HCT116 (cell line): ENCODE measurements at regions not wholly inside any gene's neighbourhood (a gene's known extent, or its start where the extent isn't known, plus 50 kb on each side); places are given as distances from the start of the nearest gene placed in this dataset.

Experiments
- ATAC-seq: fragments of 200-7000 bp; cut with Tn5 transposase; 2 replicates; pipeline ENCODE4 v1.9.1; 2020; ENCODE audit warnings: mild to moderate bottlenecking, moderate library complexity
- BruUV-seq: library from RNA; stranded (reverse); fragments of 400-500 nt; replicated peaks from 2 replicates; lab custom pipeline; 2021; lab: Mats Ljungman, UMichigan
- CTCF ChIA-PET: fragments of 300-600 bp; sonication (Branson Sonifier 250); formaldehyde crosslinking; loops from one replicate; lab custom pipeline; 2021; ENCODE audit warnings: antibody characterized with exemption; lab: Charles Lee
- POLR2A ChIA-PET: fragments of 300-600, 350-600 bp; sonication (Branson Sonifier 250); formaldehyde crosslinking; loops from one replicate; lab custom pipeline; 2021; ENCODE audit warnings: antibody characterized with exemption; lab: Charles Lee
- RAD21 ChIA-PET, 2 experiments: fragments of 300-600 bp; sonication (Branson Sonifier 250); formaldehyde crosslinking; loops; one replicate each; lab custom pipeline; 2023; ENCODE audit warnings: low total read pairs in 2 of 2; ENCODE audit not compliant: uncharacterized antibody in 2 of 2, unreplicated experiment in 2 of 2, low non-redundant PET in 1 of 2; lab: Charles Lee
- DNase-seq: peaks from one replicate; pipeline ENCODE4 v3.0.0-alpha.2; 2010; ENCODE audit warnings: low read depth, low spot score
- H2AFZ ChIP-seq: fragments of 200-600 bp; shearing (Covaris generic), sonication (generic); 2 replicates; pipeline ENCODE4 v1.6.1; 2017; ENCODE audit warnings: low read depth, mixed run types, mixed read lengths, antibody characterized with exemption, low read length; ENCODE audit not compliant: poor library complexity, severe bottlenecking
- H3K27ac ChIP-seq: 2 replicates; pipeline ENCODE4 v1.5.1; 2012; ENCODE audit warnings: low read depth, low read length
- H3K27me3 ChIP-seq: fragments of 200-600 bp; sonication (generic); 2 replicates; pipeline ENCODE4 v1.6.1; 2016; ENCODE audit warnings: mixed run types, low read length, mixed read lengths; ENCODE audit not compliant: insufficient read depth
- H3K36me3 ChIP-seq, 2 experiments: fragments of 200-500 bp in 1 of 2; fragments of 200-600 bp in 1 of 2; sonication (Bioruptor generic) in 1 of 2; sonication (generic) in 1 of 2; 2 replicates each; pipeline versions ENCODE4 v1.5.1 to v1.6.1; 2014 to 2016; ENCODE audit warnings: low read length in 2 of 2, inconsistent platforms in 1 of 2, mixed read lengths in 1 of 2, mixed run types in 1 of 2; ENCODE audit not compliant: insufficient read depth in 2 of 2, control insufficient read depth in 1 of 2
- H3K4me1 ChIP-seq, 2 experiments: fragments of 200-600 bp in 1 of 2; sonication (generic) in 1 of 2; 2 replicates each; pipeline versions ENCODE4 v1.5.1 to v1.6.1; 2012 to 2017; ENCODE audit warnings: low read length in 2 of 2, inconsistent platforms in 1 of 2, mild to moderate bottlenecking in 1 of 2, mixed read lengths in 1 of 2, mixed run types in 1 of 2, moderate library complexity in 1 of 2; ENCODE audit not compliant: insufficient read depth in 2 of 2, control insufficient read depth in 1 of 2
- H3K4me2 ChIP-seq: fragments of 200-600 bp; sonication (generic); 2 replicates; pipeline ENCODE4 v1.6.1; 2017; ENCODE audit warnings: mixed run types, low read length, mixed read lengths
- H3K4me3 ChIP-seq, 2 experiments: fragments of 200-600 bp in 1 of 2; sonication (generic) in 1 of 2; replicated peaks in 1 of 2; 2 replicates each; pipeline ENCODE4 v1.5.1; 2011 to 2016; ENCODE audit warnings: low read length in 2 of 2, control low read depth in 1 of 2, low read depth in 1 of 2, mild to moderate bottlenecking in 1 of 2, mixed read lengths in 1 of 2, mixed run types in 1 of 2
- H3K79me2 ChIP-seq: fragments of 200-600 bp; sonication (generic); 2 replicates; pipeline ENCODE4 v1.6.1; 2017; ENCODE audit warnings: mild to moderate bottlenecking, mixed run types, low read length, moderate library complexity, mixed read lengths; ENCODE audit not compliant: insufficient read depth
- H3K9ac ChIP-seq: fragments of 200-600 bp; sonication (generic); 2 replicates; pipeline ENCODE4 v1.6.1; 2016; ENCODE audit warnings: low read length, mixed read lengths
- H3K9me2 ChIP-seq: fragments of 200-600 bp; sonication (generic), shearing (Covaris generic); 2 replicates; pipeline ENCODE4 v1.6.1; 2017; ENCODE audit warnings: mixed run types, mild to moderate bottlenecking, moderate library complexity; ENCODE audit not compliant: insufficient read depth
- H3K9me3 ChIP-seq, 2 experiments: fragments of 200-500 bp in 1 of 2; fragments of 200-600 bp in 1 of 2; sonication (Bioruptor generic) in 1 of 2; sonication (generic) in 1 of 2; 2 replicates each; pipeline ENCODE4 v1.6.1; 2014 to 2017; ENCODE audit warnings: low read length in 2 of 2, mixed read lengths in 2 of 2, inconsistent platforms in 1 of 2, low read depth in 1 of 2, mild to moderate bottlenecking in 1 of 2, mixed run types in 1 of 2, moderate library complexity in 1 of 2; ENCODE audit not compliant: control insufficient read depth in 1 of 2, insufficient read depth in 1 of 2
- H4K20me1 ChIP-seq: fragments of 200-600 bp; sonication (generic), shearing (Covaris generic); 2 replicates; pipeline ENCODE4 v1.6.1; 2017; ENCODE audit warnings: mixed run types, mild to moderate bottlenecking, moderate library complexity; ENCODE audit not compliant: insufficient read depth
- ATF3 ChIP-seq: IDR thresholded peaks from 2 replicates; pipeline ENCODE4 v1.6.1; 2012
- CBX3 ChIP-seq: IDR thresholded peaks from 2 replicates; pipeline ENCODE4 v1.6.1; 2012; ENCODE audit warnings: low read depth
- CTCF ChIP-seq, 3 experiments: fragments of 200-600 bp in 1 of 3; sonication (generic) in 1 of 3; IDR thresholded peaks in 2 of 3; conservative IDR thresholded peaks in 1 of 3; 2 replicates each; pipeline ENCODE4 v1.5.1; 2012 to 2017; ENCODE audit warnings: low read depth in 2 of 3, low read length in 2 of 3, antibody characterized with exemption in 1 of 3, borderline replicate concordance in 1 of 3, control low read depth in 1 of 3, mild to moderate bottlenecking in 1 of 3, mixed read lengths in 1 of 3, mixed run types in 1 of 3, moderate library complexity in 1 of 3; ENCODE audit not compliant: insufficient read depth in 1 of 3
- EZH2 ChIP-seq: fragments of 200-600 bp; sonication (generic); IDR thresholded peaks from 2 replicates; pipeline ENCODE4 v1.6.1; 2017; ENCODE audit warnings: antibody characterized with exemption, mixed run types
- EZH2phosphoT487 ChIP-seq: fragments of 200-600 bp; IDR thresholded peaks from 2 replicates; pipeline ENCODE4 v1.6.1; 2018; ENCODE audit warnings: antibody characterized with exemption, borderline replicate concordance
- FOSL1 ChIP-seq: IDR thresholded peaks from 2 replicates; pipeline ENCODE4 v1.6.1; 2012; ENCODE audit warnings: low read depth
- JUND ChIP-seq: IDR thresholded peaks from 2 replicates; pipeline ENCODE4 v1.6.1; 2012
- MAX ChIP-seq: IDR thresholded peaks from 2 replicates; pipeline ENCODE4 v1.6.1; 2012
- POLR2A ChIP-seq: IDR thresholded peaks from 2 replicates; pipeline ENCODE4 v1.7.0; 2011; ENCODE audit warnings: borderline replicate concordance; ENCODE audit not compliant: insufficient read depth, insufficient read length; ENCODE audit errors: extremely low read depth
- POLR2AphosphoS5 ChIP-seq: IDR thresholded peaks from 2 replicates; pipeline ENCODE4 v1.6.1; 2011; ENCODE audit warnings: mild to moderate bottlenecking, low read depth, low read length, moderate library complexity
- SIN3A ChIP-seq: IDR thresholded peaks from 2 replicates; pipeline ENCODE4 v1.6.1; 2012; ENCODE audit warnings: low read depth
- SP1 ChIP-seq: IDR thresholded peaks from 2 replicates; pipeline ENCODE4 v1.6.1; 2012; ENCODE audit warnings: low read depth
- SRF ChIP-seq: IDR thresholded peaks from 2 replicates; pipeline ENCODE4 v1.6.1; 2012; ENCODE audit warnings: low read depth
- TCF7L2 ChIP-seq: IDR thresholded peaks from 2 replicates; pipeline ENCODE4 v1.7.0; 2011; ENCODE audit warnings: borderline replicate concordance, inconsistent platforms; ENCODE audit not compliant: insufficient read depth, insufficient read length; ENCODE audit errors: extremely low read depth
- YY1 ChIP-seq: IDR thresholded peaks from 2 replicates; pipeline ENCODE4 v1.6.1; 2011; ENCODE audit warnings: low read length, low read depth, moderate library complexity, mild to moderate bottlenecking; ENCODE audit not compliant: insufficient replicate concordance; ENCODE audit errors: extremely low read depth
- ZBTB33 ChIP-seq: IDR thresholded peaks from 2 replicates; pipeline ENCODE4 v1.6.1; 2011; ENCODE audit warnings: mild to moderate bottlenecking, low read length, moderate library complexity; ENCODE audit not compliant: insufficient replicate concordance; ENCODE audit errors: extremely low read depth
- ZFX ChIP-seq: fragments of 450-650 bp; IDR thresholded peaks from 2 replicates; pipeline ENCODE4 v1.6.1; 2017
- ZNF274 ChIP-seq: fragments of 200-500 bp; sonication (Bioruptor generic); IDR thresholded peaks from 2 replicates; pipeline ENCODE4 v1.6.1; 2014; ENCODE audit warnings: mild to moderate bottlenecking, low read depth, low read length, inconsistent platforms
- intact Hi-C: fragments of 100-400 bp; cut with micrococcal nuclease; formaldehyde crosslinking; loops from 2 replicates; pipeline ENCODE4 v1.10.0; 2022

- no peak overlapping the region for H2AFZ ChIP-seq
- H4K20me1 ChIP-seq = no peaks in the 10 kb centered on the region
- no peaks in the 10 kb centered on the region for H3K9me3 ChIP-seq
- ChIA-PET CTCF (no interaction called here), RAD21 (no interaction called here), POLR2A (no interaction called here)
- intact Hi-C loops = no loop called here
- no peak overlapping the region for H3K27ac ChIP-seq
- H3K4me2 ChIP-seq = no peak overlapping the region
- ATAC-seq = no peak
- no TSS peak for BruUV-seq
- H3K9me2 ChIP-seq = no peaks in the 10 kb centered on the region
- no peak overlapping the region for H3K4me3 ChIP-seq
- H3K4me1 ChIP-seq = no peaks in the 10 kb centered on the region
- H3K36me3 ChIP-seq = no peaks in the 10 kb centered on the region
- no peak for DNase-seq
- TF ChIP-seq SIN3A (no peak), ZNF274 (no peak), ZFX (no peak), EZH2 (no peak), POLR2AphosphoS5 (no peak), POLR2A (no peak), YY1 (no peak), CTCF (IDR thresholded peaks at IDR 0.05 in 2 of 3, conservative IDR thresholded peaks at IDR 0.05 in 1 of 3; ENCODE audit: borderline replicate concordance in 1 of 3, insufficient read depth in 1 of 3, low read depth in 2 of 3, low read length in 2 of 3) (no peak), SRF (no peak), FOSL1 (no peak), EZH2phosphoT487 (no peak), ZBTB33 (no peak), TCF7L2 (no peak), SP1 (no peak), ATF3 (no peak), CBX3 (no peak), MAX (no peak), JUND (no peak)
- no peaks in the 10 kb centered on the region for H3K79me2 ChIP-seq
- H3K27me3 ChIP-seq = no peaks in the 10 kb centered on the region
- no peak overlapping the region for H3K9ac ChIP-seq
These were observed 77.2 kb upstream of the TLR3 start for GRCh38 chr4:185991770-185992169.
